Upper lobe of left lung (tissue), 4 donors: ENCODE measurements at regions not wholly inside any gene's neighbourhood (a gene's known extent, or its start where the extent isn't known, plus 50 kb on each side); places are given as distances from the start of the nearest gene placed in this dataset.

Experiments
- EP300 ChIP-seq, 4 donors: sonication (generic); formaldehyde crosslinking; IDR thresholded peaks; one replicate each; pipeline ENCODE4 v1.5.1; 2017; ENCODE audit warnings: antibody characterized with exemption in 4 of 4, control low read depth in 2 of 4
- POLR2A ChIP-seq, 4 donors: fragments of 450-650 bp; IDR thresholded peaks; one replicate each; pipeline ENCODE4 v1.5.1; 2016 to 2017; ENCODE audit warnings: antibody characterized with exemption in 4 of 4, mild to moderate bottlenecking in 2 of 4
- POLR2AphosphoS5 ChIP-seq, 2 donors: sonication (generic); formaldehyde crosslinking; IDR thresholded peaks; one replicate each; pipeline ENCODE4 v1.5.1; 2017; ENCODE audit warnings: antibody characterized with exemption in 2 of 2
- TF ChIP-seq, protein P1 (sequence below), 6 experiments: fragments of 450-650 bp in 4 of 6; fragments of 200-600 bp in 2 of 6; sonication (generic) in 2 of 6; IDR thresholded peaks; one replicate each; pipeline ENCODE4 v1.5.1; 2016 to 2019; ENCODE audit warnings: antibody characterized with exemption in 6 of 6

DNA sequence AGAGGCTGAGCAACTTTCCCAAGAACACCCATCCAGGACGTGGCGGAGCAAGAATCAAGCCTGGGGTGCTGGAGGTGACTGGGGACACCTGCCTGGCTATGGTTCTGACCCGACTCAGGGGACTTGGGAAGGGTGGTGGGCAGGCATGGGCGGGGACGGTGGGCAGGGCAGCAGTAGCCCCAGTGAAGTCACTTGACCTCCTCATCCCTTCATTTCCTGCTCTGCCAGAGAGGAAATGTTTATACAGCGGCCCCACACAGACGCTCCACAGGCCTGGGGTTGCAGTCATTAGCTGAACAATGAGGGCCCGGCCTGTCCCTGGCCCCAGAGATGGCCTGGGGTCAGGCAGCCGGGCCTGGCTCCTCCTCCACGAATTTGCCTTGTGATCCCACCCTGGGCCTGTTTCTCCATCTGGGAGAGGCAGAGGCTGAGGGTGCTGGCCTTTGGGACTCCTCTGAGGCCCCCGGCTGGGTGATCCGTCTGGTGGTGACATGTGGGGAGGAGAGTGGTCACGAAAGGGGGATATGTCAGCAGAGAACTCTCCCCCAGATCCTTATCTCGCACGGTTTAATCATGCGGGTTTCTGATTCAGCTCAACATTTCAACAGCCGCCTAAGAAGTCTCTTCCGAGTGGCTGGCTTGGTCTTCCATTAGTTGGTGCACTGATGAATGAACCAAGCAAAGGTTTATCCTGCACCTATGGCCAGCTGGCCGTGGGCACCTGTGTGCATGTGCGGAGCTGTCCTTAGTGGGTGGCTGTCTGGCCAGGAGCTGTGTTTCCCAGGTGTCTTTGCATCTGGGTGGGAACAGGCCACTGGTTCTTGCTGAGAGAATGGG, 175.9 kb downstream of the IRF8 start:
- TF ChIP-seq EP300 (IDR thresholded peaks at IDR 0.05) (peak in 1 of 4 donors; percentile 30), POLR2AphosphoS5 (IDR thresholded peaks at IDR 0.05) (peak in 1 of 2 donors; percentile 62), POLR2A (IDR thresholded peaks at IDR 0.05) (no peak)
- TF ChIP-seq, protein P1, sequence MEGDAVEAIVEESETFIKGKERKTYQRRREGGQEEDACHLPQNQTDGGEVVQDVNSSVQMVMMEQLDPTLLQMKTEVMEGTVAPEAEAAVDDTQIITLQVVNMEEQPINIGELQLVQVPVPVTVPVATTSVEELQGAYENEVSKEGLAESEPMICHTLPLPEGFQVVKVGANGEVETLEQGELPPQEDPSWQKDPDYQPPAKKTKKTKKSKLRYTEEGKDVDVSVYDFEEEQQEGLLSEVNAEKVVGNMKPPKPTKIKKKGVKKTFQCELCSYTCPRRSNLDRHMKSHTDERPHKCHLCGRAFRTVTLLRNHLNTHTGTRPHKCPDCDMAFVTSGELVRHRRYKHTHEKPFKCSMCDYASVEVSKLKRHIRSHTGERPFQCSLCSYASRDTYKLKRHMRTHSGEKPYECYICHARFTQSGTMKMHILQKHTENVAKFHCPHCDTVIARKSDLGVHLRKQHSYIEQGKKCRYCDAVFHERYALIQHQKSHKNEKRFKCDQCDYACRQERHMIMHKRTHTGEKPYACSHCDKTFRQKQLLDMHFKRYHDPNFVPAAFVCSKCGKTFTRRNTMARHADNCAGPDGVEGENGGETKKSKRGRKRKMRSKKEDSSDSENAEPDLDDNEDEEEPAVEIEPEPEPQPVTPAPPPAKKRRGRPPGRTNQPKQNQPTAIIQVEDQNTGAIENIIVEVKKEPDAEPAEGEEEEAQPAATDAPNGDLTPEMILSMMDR (IDR thresholded peaks at IDR 0.05), result no peak
